SH-SY5Y (cell line): ENCODE measurements at regions not wholly inside any gene's neighbourhood (a gene's known extent, or its start where the extent isn't known, plus 50 kb on each side); places are given as distances from the start of the nearest gene placed in this dataset.

Experiments
- GATA2 ChIP-seq: IDR thresholded peaks from 2 replicates; pipeline ENCODE4 v1.6.1; 2011; ENCODE audit warnings: mild to moderate bottlenecking, low read depth, low read length
- GATA3 ChIP-seq: IDR thresholded peaks from 2 replicates; pipeline ENCODE4 v1.6.1; 2011; ENCODE audit warnings: low read depth, mild to moderate bottlenecking, low read length, moderate library complexity

DNA sequence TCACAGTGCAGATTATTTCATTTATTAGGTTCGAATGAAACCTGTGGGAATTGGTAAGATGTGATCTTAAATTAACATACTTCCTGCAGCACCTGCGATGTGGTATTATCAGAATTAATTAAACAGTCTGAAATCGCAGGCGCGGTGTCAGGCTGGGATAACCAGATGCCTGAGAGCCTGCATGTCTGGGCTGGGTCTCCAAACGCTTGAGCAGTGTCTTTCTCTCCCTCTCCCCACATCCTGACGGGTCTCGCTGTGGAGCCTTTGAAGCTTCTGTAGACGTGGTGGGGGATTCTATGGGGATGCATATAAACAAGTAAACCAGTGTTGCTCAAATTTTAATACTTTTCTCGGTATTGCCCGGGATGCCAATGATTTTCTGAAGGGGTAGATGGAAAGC lies 366.2 kb upstream of the SPRED2 start:
- TF ChIP-seq GATA2 (no peak), GATA3 (no peak)
